NCI-H2171 treated with DMSO at 0.1 percent for 48 hours (cell line): ENCODE measurements at regions not wholly inside any gene's neighbourhood (a gene's known extent, or its start where the extent isn't known, plus 50 kb on each side); places are given as distances from the start of the nearest gene placed in this dataset.
"Not testable (repeated sequence)": the region's sequence is repeated elsewhere in the genome, so short reads cannot be mapped to it uniquely, and the experiment has no call there.

Source experiments
- DNase-seq: peaks from one replicate; lab custom pipeline; 2025; lab: John Stamatoyannopoulos, UW

DNA sequence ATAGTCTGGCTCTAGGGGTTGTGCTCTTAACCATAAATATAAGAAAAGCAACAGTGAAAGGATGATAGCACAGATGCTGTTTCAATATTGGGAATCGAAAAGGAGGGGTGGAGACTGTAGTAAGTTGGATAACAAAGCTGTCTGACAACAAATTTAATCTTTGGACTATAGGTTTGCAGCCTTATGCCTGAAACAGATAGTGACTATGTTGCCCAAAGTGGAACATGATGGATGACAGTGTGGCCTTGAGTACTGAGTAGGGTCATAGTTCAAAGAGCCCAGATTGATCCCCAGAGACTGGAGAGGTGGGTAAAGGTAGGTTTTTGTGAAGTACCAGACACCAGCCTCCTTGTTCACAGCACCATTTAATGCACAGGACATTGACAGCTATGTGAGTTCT, 144.0 kb upstream of the PALMD start:
- DNase-seq, result no peak

DNA sequence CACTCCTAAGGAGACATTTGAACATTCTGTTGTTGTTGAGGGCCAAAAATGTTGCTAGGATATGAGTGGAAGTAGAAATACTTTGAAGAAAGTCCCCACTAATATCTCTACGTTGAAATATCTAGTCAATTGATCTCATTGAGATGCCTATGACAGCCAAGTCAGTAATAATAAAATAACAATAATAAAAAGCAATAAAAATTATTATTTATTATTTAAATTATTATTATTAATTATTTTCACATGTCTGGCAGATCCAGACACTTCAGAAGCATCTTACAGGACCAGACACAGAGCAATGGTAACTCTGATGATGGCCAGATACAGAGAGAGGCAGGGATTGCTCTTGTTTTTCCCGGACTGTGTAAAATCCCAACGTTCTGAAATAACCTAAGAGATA, 143.5 kb upstream of the PALMD start:
- DNase-seq, result no peak

DNA sequence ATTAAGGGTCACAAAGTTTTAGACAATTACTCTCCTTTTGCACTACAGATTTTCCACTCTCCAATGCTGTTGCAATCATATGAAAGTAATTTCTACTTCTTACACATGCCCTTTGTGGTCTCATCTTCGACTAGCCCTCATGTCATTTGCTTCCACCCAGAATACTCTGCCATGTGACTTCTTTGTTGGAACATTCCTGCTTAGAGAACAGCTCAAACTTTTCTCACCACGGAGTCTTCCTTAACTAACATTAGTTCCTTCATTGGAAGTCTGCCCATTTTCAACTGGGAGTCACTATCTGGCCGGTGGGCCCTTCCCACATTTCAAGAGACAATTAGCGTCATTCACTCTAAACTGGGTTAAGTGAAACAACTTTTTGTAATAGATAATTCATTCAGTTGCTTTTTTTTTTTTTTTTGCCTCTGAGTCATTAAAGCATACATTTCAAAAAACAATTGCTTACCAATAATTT, 142.6 kb upstream of the PALMD start:
- DNase-seq, result no peak

DNA sequence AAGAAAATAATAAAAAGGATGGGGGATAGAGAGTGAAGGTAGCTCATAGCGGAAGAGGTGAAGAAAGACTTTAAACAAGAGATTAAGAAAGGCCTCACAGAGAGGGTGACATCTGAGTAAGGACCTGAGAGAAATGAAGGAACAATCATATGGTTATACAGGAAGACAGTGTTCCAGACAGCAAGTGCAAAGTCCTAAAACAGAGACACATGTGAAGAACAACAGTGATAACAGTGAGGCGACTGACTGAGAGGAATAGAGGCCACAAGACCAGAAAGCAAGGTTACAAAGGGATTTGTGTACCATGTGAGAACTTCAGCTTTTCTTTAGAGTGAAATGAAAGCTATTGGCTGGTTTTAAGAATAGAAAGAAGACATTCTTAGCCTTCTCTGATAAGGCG, 141.6 kb upstream of the PALMD start:
- DNase-seq, result no peak

DNA sequence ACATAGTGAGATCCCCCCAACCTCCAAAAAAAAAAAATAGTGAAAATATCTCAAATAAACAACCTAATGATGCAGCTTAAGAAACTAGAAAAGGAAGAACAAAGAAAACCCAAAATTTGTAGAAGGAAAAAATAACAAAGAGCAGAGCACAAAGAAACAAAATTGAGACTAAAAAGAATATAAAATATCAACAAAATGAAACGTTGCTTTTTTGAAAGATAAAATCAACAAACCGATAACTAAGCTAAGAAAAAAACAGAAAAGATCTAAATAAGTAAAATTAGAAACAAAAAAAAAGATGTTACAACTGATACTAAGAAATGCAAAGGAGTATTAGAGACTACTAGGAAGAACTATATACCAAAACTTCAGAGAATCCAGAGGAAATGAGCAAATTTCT, 139.3 kb upstream of the PALMD start:
- no peak for DNase-seq

DNA sequence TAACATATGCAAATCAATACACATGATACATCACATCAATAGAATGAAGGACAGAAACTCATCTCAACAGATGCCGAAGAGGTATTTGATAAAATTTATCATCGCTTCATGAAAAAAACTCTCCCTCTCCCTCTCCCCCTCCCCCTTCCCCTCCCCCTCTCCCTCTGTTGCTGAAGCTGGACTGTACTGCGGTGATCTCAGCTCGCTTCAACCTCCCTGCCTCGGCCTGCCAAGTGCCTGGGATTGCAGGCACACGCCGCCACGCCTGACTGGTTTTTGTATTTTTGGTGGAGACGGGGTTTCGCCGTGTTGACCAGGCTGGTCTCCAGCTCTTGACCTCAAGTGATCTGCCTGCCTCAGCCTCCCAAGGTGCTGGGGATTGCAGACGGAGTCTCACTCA, 138.5 kb upstream of the PALMD start:
- not testable (repeated sequence) for DNase-seq

DNA sequence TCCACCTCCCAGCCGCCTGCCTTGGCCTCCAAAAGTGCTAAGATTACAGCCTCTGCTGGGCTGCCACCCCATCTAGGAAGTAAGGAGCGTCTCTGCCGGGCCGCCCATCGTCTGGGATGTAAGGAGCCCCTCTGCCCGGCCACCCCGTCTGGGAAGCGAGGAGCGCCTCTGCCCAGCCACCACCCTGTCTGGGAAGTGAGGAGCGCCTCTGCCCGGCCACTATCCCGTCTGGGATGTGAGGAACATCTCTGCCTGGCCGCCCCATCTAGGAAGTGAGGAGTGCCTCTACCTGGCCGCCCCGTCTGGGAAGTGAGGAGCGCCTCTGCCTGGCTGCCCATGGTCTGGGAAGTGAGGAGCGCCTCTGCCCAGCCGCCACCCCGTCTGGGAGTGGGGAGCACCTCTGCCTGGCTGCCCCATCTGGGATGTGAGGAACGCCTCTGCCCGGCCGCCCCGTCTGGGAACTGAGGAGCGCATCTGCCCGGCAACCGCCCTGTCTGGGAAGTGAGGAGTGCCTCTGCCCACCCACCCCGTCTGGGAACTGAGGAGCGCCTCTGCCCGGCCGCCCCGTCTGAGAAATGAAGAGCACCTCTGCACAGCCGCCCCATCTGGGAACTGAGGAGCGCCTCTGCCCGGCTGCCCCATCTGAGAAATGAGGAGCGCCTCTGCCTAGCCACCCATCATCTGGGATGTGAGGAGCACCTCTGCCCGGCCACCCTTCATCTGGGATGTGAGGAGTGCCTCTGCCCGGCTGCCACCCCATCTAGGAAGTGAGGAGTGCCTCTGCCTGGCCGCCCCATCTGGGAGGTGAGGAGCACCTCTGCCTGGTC, 137.8 kb upstream of the PALMD start:
- no peak for DNase-seq

DNA sequence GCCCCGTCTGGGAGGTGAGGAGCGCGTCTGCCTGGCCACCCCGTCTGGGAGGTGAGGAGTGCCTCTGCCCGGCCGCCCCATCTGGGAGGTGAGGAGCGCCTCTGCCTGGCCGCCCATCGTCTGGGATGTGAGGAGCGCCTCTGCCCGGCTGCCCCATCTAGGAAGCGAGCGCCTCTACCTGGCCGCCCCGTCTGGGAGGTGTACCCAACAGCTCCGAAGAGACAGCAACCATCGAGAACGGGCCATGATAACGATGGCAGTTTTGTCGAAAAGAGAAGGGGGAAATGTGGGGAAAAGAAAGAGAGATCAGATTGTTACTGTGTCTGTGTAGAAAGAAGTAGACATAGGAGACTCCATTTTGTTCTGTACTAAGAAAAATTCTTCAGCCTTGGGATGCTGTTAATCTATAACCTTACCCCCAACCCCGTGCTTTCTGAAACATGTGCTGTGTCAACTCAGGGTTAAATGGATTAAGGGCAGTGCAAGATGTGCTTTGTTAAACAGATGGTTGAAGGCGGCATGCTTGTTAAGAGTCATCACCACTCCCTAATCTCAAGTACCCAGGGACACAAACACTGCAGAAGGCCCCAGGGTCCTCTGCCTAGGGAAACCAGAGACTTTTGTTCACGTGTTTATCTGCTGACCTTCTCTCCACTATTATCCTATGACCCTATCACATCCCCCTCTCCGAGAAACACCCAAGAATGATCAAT, 137.0 kb upstream of the PALMD start:
- peak; percentile 58 for DNase-seq

DNA sequence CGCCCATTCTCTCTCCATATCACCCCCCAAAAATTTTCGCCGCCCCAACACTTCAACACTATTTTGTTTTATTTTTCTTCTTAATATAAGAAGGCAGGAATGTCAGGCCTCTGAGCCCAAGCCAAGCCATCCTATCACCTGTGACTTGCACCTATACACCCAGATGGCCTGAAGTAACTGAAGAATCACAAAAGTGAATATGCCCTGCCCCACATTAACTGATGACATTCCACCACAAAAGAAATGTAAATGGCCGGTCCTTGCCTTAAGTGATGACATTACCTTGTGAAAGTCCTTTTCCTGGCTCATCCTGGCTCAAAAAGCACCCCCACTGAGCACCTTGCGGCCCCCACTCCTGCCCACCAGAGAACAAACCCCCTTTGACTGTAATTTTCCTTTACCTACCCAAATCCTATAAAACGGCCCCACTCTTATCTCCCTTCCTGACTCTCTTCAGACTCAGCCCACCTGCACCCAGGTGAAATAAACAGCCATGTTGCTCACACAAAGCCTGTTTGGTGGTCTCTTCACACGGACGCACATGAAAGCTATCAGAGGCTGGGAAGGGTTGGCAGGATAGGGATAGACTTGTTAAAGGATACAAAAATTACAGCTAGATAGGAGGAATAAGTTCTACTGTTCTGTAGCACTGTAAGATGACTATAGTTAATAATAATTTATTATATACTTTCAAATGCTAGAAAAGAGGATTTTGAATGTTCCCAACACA, 130.9 kb upstream of the PALMD start:
- DNase-seq, result not testable (repeated sequence)

DNA sequence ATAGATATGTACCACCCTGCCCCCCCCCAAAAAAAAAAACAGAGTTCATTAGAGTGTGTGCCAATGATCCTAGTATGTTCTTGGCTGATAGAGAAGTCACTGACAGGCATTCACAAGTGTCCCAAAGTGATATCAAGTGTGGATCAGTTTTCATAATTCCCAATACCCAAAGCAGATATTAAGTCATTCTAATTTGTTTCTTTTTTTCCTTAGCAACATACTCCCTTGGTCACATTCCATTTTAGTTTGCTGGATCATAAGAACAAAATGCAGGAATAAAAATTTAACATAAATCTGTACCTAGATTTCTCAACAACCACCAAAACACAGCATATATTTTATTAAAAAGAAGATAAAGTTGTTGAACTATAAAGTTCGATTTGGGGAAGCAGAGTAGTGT, 129.8 kb upstream of the PALMD start:
- no peak for DNase-seq

DNA sequence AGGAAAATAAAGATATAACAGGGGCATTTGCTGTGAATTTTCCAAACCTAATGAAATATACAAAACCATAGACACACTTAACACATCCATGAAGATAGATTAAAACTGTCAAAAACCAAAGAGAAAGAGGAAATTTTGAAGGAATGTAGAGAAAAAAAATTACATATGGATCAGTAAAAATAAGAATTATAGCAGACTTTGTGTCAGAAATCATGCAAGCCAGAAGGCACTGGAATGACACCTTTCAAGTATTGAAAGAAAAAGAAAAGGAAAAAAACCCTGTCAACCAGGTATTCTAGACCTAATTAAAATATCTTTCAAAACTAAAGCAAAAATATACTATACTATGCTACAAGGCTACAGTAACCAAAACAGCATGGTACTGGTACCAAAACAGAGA, 125.8 kb upstream of the PALMD start:
- no peak for DNase-seq

DNA sequence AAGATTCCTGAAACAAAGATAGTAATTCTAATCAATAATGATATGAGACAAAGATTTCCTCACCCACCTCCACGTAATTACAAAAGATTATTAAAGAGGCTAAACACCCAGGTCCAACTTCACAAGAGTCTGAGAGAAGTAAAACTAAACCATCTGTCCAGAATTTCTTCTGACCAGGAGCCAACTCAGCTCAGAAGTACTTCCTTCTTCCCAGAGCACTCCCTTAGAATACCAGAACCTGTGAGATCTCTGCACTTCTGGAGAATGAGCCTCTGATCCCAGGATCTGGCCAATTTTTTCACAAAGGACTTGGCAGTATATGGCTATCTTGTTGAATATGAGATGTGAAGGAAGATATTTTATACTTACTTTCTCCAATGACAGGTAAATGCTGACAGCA, 120.6 kb upstream of the PALMD start:
- no peak for DNase-seq

DNA sequence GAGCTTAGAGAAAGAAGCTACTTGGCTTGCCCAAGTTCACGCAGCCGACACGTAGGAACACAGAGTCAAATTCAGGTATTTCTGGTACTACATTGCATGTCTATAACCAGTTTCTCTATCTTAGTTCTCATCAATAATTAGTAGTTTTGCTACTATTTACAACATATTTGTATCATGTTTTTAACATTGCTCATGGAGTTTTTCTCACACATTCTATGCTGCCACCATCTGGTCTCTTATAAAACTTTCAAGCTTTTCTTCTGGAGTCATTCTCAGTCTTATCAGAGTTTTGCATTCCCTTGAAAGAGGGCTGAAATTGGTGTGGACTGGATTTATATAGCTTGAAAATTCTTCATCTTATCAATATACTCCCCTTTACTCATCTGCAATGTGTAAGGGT, 118.8 kb upstream of the PALMD start:
- no peak for DNase-seq

DNA sequence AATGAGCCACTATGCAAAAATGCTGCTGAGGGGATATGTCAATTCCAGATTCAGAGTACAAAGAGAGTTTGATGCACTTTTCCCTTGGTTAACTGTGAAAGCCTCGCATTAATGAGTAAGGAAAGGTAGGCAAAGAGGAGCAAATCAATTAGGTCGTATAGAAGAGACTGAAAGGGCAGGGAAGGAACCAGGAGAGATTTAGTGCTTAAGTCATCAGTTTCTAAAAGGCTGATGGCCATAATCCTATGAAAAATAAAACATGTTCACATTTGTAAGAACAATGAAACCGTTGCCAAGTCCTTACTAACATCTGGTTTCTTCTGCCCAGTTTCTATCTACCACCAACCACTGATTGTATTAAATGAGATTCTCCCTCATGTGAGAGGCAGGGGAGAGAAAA, 118.4 kb upstream of the PALMD start:
- no peak for DNase-seq

DNA sequence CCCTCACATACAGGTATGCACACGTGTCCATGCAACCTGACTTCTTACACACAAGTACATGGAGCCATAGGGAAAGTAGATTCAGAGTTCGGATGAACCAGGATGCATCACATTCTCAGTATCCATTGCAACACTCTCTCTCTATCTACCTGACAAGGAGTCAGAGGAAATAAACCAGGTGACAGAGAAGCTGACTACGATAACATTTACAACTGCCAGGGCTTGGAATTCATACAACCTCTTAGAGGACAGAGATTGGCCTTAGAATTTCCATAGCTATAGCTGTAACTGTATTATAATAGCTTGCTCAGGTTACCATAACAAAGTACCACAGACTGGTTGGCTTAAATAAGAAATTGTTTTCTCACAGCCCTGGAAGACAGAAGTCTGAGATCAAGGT, 116.9 kb upstream of the PALMD start:
- DNase-seq, result no peak

DNA sequence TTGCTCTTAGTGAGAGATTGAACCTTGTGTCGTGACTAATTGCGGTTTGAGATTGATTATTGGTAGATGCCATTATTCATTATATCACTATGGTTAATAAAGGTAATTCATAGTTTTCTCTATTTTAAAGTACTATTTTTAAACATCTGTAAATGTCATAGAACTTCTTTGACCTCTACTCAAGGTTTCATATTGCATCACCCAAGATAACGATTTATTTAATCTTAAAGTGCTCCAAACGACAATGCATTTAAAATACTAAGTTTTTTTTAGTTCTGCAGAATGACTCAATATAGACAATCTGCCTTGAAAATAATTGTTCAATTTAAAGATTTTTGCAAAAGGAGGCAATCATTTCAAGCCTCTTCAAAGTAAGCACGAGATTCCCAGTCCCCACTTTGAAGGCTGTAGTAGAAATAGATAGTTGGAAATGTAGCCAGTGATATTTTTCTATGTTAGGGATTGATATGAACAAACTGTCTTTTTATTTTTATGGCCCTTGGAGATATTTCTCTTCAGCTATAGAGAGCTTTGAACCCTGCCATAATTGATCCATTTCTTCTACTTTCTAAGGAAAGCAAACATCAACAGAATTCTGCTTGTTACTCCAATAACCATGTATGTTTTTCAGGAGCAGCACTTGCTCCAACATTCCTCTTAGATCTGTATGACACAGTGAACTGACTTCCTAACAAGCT, 114.2 kb upstream of the PALMD start:
- DNase-seq, result no peak

DNA sequence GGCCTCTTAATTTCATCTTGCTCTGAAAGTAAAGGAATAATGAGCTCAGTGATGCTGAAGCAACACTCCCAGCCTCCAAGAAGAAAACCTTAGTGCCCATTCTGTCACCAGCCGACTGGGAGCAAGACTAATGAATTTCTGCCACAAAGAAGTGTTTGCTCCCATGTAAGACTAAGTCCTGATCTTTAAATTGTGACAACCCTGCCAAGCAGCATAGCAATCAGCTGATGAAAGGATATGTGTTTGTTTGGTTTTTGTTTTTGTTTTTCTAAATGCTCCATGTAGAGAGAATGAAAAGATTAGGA, 113.7 kb upstream of the PALMD start:
- DNase-seq, result no peak

DNA sequence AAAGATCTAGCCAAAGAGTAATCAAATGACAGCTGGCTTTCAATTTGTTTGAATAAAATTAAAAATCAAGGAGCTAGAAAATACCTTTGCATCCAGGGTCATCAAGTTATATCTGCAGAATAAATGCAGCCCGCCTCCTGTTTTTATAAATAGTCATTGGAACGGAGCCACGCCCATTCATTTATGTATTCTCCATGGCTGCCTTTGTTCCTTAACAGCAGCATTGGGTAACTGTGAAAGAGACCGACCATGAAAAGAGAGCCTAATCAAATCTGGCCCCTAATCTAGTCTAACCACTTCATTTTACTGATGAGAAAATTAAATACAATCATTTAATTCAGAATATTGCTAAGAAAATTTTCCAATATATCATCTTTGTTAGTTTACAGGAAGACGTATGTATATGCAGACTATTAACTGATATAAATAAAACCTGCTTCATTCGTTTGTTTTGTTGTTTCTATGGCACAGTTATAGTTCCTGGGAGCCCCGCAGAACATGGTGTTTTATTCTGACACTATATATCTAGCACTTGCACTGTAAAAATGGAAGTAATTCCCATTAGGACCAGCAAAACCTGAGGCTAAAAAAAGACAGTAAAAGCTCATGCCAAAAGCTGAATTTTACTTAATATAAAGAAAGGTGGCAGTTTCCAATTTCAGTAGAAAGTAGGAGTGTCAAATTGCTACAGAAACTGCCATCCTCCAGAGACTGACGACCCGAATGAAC, 111.8 kb upstream of the PALMD start:
- DNase-seq, result no peak

DNA sequence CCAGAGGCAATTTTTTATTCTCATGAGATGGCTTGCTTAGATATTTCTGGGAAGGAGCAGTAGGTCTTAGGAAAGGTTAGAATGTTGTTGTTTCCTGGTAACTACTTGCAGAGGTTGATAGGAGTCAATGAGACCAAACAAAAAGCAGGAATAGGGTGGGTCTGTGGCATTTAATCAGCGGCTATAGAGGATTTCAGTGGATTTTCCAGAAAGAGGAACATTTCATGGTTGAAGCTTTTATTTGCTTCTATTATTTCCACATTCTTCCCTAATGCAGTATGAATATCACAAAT, 111.3 kb upstream of the PALMD start:
- DNase-seq, result peak; percentile 22

DNA sequence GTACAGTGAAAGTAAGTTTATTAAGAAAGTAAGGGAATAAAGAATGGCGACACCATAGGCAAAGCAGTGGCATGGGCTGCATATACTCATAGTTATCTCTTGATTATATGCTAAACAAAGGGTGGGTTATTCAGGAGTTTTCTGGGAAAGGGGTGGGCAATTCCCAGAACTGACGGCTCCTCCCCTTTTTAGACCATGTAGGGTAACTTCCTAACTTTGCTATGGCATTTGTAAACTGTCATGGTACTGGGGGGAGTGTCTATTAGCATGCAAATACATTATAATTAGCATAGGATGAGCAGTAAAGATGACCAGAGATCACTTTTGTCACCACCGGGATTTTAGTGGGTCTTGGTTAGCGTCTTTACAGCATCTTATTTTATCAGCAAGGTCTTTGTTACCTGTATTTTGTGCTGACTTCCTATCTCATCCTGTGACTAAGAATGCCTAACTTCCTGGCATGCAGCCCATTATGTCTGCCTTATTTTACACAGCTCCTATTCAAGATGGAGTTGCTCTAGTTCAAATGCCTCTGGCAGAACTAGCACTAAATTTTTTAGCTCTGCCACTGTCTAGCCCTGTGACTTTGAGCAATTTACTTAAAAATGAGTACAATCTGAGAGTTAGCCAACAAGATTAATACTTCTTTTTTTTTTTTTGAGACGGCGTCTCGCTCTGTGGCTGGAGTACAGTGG, 110.3 kb upstream of the PALMD start:
- no peak for DNase-seq

DNA sequence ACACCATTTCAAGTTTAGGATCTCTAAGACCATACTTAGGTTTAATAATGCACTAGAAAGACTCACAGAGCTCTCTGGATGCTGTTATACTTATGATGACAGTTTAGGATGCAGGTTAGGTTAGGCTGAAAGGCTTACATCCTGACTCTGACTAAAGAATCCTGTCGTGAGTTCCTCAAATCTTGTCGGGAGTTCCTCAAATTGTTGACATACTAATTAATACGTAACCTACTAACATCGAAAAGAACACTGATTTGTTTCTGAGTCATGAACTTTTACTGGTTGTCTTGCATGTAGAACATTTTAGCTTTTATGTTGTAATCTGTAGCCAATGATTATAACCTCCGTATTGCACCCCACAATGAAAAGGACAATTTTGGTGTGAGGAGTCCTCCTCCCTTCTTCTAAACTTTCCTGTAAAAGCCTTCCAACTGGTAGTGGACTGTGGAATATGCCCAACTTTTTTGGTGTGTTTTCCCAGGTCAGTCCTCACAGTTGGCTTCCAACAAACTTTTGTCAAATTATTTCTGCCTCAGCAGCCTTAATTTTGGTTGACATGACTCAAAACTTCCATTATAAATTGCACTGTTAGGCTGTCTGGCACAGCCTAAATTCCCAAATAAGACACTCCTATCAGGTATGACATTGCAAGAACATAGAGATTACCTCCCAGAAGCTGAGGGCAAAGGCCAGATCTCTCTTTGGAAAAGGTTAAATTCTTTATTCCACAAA, 107.9 kb upstream of the PALMD start:
- no peak for DNase-seq
